CD4-positive, CD25-positive, alpha-beta regulatory T cell (primary cell): ENCODE measurements at regions not wholly inside any gene's neighbourhood (a gene's known extent, or its start where the extent isn't known, plus 50 kb on each side); places are given as distances from the start of the nearest gene placed in this dataset.

Experiments used
- ATAC-seq, 2 donors: fragments of 150-1000 bp; cut with Tn5 transposase; one replicate each; pipeline ENCODE4 v1.10.0; 2021; ENCODE audit warnings: low read depth in 2 of 2, moderate number of reproducible peaks in 2 of 2, moderate library complexity in 1 of 2
- DNase-seq, 3 donors: peaks; one replicate each; pipeline versions ENCODE4 v3.0.0 to v3.0.0-alpha.2; 2012 to 2022; ENCODE audit warnings: mixed read lengths in 1 of 3
- H3K27ac ChIP-seq: one replicate; pipeline ENCODE4 v1.7.0; 2013; ENCODE audit warnings: mild to moderate bottlenecking, low read length; ENCODE audit not compliant: insufficient read depth, poor library complexity, severe bottlenecking
- H3K27me3 ChIP-seq: one replicate; pipeline ENCODE4 v1.7.0; 2013; ENCODE audit warnings: low read length; ENCODE audit not compliant: control insufficient read depth, insufficient read depth
- H3K36me3 ChIP-seq: one replicate; pipeline ENCODE4 v1.7.0; 2013; ENCODE audit warnings: mild to moderate bottlenecking, low read length, moderate library complexity; ENCODE audit not compliant: control insufficient read depth, insufficient read depth
- H3K4me1 ChIP-seq: 2 replicates; pipeline ENCODE4 v1.7.0; 2013; ENCODE audit warnings: mild to moderate bottlenecking, low read length; ENCODE audit not compliant: insufficient read depth, control insufficient read depth, poor library complexity, severe bottlenecking
- H3K4me3 ChIP-seq: one replicate; pipeline ENCODE4 v1.7.0; 2013; ENCODE audit warnings: low read depth, mild to moderate bottlenecking, low read length, moderate library complexity
- H3K9me3 ChIP-seq, 2 experiments: 1 replicate in 1 of 2; 2 replicates in 1 of 2; pipeline ENCODE4 v1.7.0; 2013; ENCODE audit warnings: low read length in 2 of 2, mild to moderate bottlenecking in 1 of 2, moderate library complexity in 1 of 2; ENCODE audit not compliant: control insufficient read depth in 2 of 2
- H3K27ac Mint-ChIP-seq, 3 donors: one replicate each; pipeline ENCODE4 v1.8.0; 2020 to 2022; ENCODE audit warnings: mild to moderate bottlenecking in 3 of 3, mixed read lengths in 3 of 3, moderate library complexity in 2 of 3
- H3K27me3 Mint-ChIP-seq: one replicate; pipeline ENCODE4 v1.8.0; 2022; ENCODE audit warnings: mild to moderate bottlenecking, mixed read lengths
- H3K36me3 Mint-ChIP-seq: one replicate; pipeline ENCODE4 v1.8.0; 2020; ENCODE audit warnings: mixed read lengths
- H3K4me1 Mint-ChIP-seq, 4 donors: one replicate each; pipeline ENCODE4 v1.8.0; 2020 to 2022; ENCODE audit warnings: mixed read lengths in 4 of 4, mild to moderate bottlenecking in 1 of 4
- H3K4me3 Mint-ChIP-seq, 4 donors: one replicate each; pipeline ENCODE4 v1.8.0; 2020 to 2022; ENCODE audit warnings: mild to moderate bottlenecking in 4 of 4, mixed read lengths in 4 of 4, moderate library complexity in 3 of 4
- H3K9me3 Mint-ChIP-seq, 7 donors: one replicate each; pipeline ENCODE4 v1.8.0; 2020 to 2022; ENCODE audit warnings: mixed read lengths in 7 of 7, mild to moderate bottlenecking in 3 of 7, moderate library complexity in 2 of 7

GRCh38 chr12:11998944-11999315, 71.8 kb upstream of the BCL2L14 start:
- peaks cover 0 to 6% (median 0%) of the 10 kb centered on the region in 7 donors for H3K9me3 Mint-ChIP-seq
- Histone ChIP-seq H3K9me3 (no peaks in the 10 kb centered on the region), H3K4me3 (peak overlapping the region; percentile 52), H3K27ac (no peak overlapping the region), H3K27me3 (no peaks in the 10 kb centered on the region), H3K36me3 (no peaks in the 10 kb centered on the region), H3K4me1 (peaks cover 13% of the 10 kb centered on the region)
- H3K36me3 Mint-ChIP-seq, result no peaks in the 10 kb centered on the region
- H3K27me3 Mint-ChIP-seq, result no peaks in the 10 kb centered on the region
- H3K27ac Mint-ChIP-seq, result peak overlapping the region; percentile 7 to 92 (median 91)
- H3K4me3 Mint-ChIP-seq, result peak overlapping the region; percentile 12 to 73 (median 57)
- peaks cover 16 to 46% (median 28%) of the 10 kb centered on the region in 4 donors for H3K4me1 Mint-ChIP-seq
- DNase-seq (no peak), ATAC-seq (no peak)

GRCh38 chr12:12003609-12004008, 67.1 kb upstream of the BCL2L14 start:
- Mint-ChIP-seq H3K9me3 (peaks cover 0 to 6% (median 0%) of the 10 kb centered on the region in 7 donors), H3K27ac (peak overlapping the region in 2 of 3 donors; percentile 55 to 79), H3K4me3 (no peak overlapping the region), H3K36me3 (peaks cover 3% of the 10 kb centered on the region), H3K27me3 (no peaks in the 10 kb centered on the region), H3K4me1 (peaks cover 29 to 53% (median 36%) of the 10 kb centered on the region in 4 donors)
- ATAC-seq (no peak), DNase-seq (no peak)
- H3K27me3 ChIP-seq, result no peaks in the 10 kb centered on the region
- H3K9me3 ChIP-seq, result no peaks in the 10 kb centered on the region
- H3K4me1 ChIP-seq, result peaks cover 22% of the 10 kb centered on the region
- no peak overlapping the region for H3K27ac ChIP-seq
- H3K4me3 ChIP-seq, result no peak overlapping the region
- H3K36me3 ChIP-seq, result no peaks in the 10 kb centered on the region

GRCh38 chr12:12004524-12004923, 66.2 kb upstream of the BCL2L14 start:
- Histone ChIP-seq H3K27me3 (no peaks in the 10 kb centered on the region), H3K9me3 (no peaks in the 10 kb centered on the region), H3K4me3 (no peak overlapping the region), H3K27ac (no peak overlapping the region), H3K36me3 (no peaks in the 10 kb centered on the region), H3K4me1 (peaks cover 24% of the 10 kb centered on the region)
- Mint-ChIP-seq H3K4me1 (peaks cover 27 to 54% (median 36%) of the 10 kb centered on the region in 4 donors), H3K27me3 (no peaks in the 10 kb centered on the region), H3K4me3 (peak overlapping the region in 1 of 4 donors; percentile 69), H3K27ac (peak overlapping the region in 2 of 3 donors; percentile 2 to 3), H3K9me3 (peaks cover 0 to 3% (median 0%) of the 10 kb centered on the region in 7 donors), H3K36me3 (peaks cover 3% of the 10 kb centered on the region)
- no peak for DNase-seq
- no peak for ATAC-seq

- Mint-ChIP-seq H3K36me3 (peaks cover 3% of the 10 kb centered on the region), H3K4me1 (peaks cover 31 to 70% (median 49%) of the 10 kb centered on the region in 4 donors), H3K4me3 (peak overlapping the region in 3 of 4 donors; percentile 27 to 78 (median 59)), H3K27ac (peak overlapping the region; percentile 80 to 92 (median 81)), H3K9me3 (peaks cover 0 to 2% (median 0%) of the 10 kb centered on the region in 7 donors), H3K27me3 (no peaks in the 10 kb centered on the region)
- H3K9me3 ChIP-seq, result no peaks in the 10 kb centered on the region
- no peak for ATAC-seq
- H3K4me1 ChIP-seq, result peaks cover 46% of the 10 kb centered on the region
- H3K27ac ChIP-seq, result no peak overlapping the region
- no peaks in the 10 kb centered on the region for H3K27me3 ChIP-seq
- DNase-seq, result peak in 1 of 3 donors; percentile 43
- peak overlapping the region; percentile 32 for H3K4me3 ChIP-seq
- no peaks in the 10 kb centered on the region for H3K36me3 ChIP-seq
These were observed 63.6 kb upstream of the BCL2L14 start for GRCh38 chr12:12007001-12007712.

GRCh38 chr12:12007713-12008231, 63.0 kb upstream of the BCL2L14 start:
- Mint-ChIP-seq H3K36me3 (peaks cover 3% of the 10 kb centered on the region), H3K4me3 (peak overlapping the region in 3 of 4 donors; percentile 48 to 78 (median 59)), H3K9me3 (peaks cover 0 to 2% (median 0%) of the 10 kb centered on the region in 7 donors), H3K27ac (peak overlapping the region; percentile 70 to 92 (median 92)), H3K4me1 (peaks cover 26 to 73% (median 49%) of the 10 kb centered on the region in 4 donors), H3K27me3 (no peaks in the 10 kb centered on the region)
- Histone ChIP-seq H3K4me1 (peaks cover 46% of the 10 kb centered on the region), H3K27me3 (no peaks in the 10 kb centered on the region), H3K36me3 (no peaks in the 10 kb centered on the region), H3K9me3 (no peaks in the 10 kb centered on the region), H3K4me3 (peak overlapping the region; percentile 32), H3K27ac (no peak overlapping the region)
- DNase-seq, result peak in 1 of 3 donors; percentile 35
- ATAC-seq, result no peak

GRCh38 chr12:12008232-12008850, 62.4 kb upstream of the BCL2L14 start:
- H3K36me3 Mint-ChIP-seq, result peaks cover 3% of the 10 kb centered on the region
- no peak for ATAC-seq
- H3K27me3 Mint-ChIP-seq, result no peaks in the 10 kb centered on the region
- H3K27me3 ChIP-seq, result no peaks in the 10 kb centered on the region
- peak overlapping the region in 3 of 4 donors; percentile 69 to 78 (median 69) for H3K4me3 Mint-ChIP-seq
- H3K36me3 ChIP-seq, result no peaks in the 10 kb centered on the region
- peak overlapping the region; percentile 70 to 92 (median 92) for H3K27ac Mint-ChIP-seq
- peaks cover 0 to 2% (median 0%) of the 10 kb centered on the region in 7 donors for H3K9me3 Mint-ChIP-seq
- peak overlapping the region; percentile 58 for H3K27ac ChIP-seq
- peak overlapping the region; percentile 35 for H3K4me3 ChIP-seq
- peaks cover 26 to 72% (median 49%) of the 10 kb centered on the region in 4 donors for H3K4me1 Mint-ChIP-seq
- H3K9me3 ChIP-seq, result no peaks in the 10 kb centered on the region
- H3K4me1 ChIP-seq, result peaks cover 46% of the 10 kb centered on the region
- DNase-seq, result peak in 1 of 3 donors; percentile 36

- H3K27ac Mint-ChIP-seq, result peak overlapping the region; percentile 70 to 92 (median 92)
- H3K27me3 ChIP-seq, result no peaks in the 10 kb centered on the region
- peaks cover 46% of the 10 kb centered on the region for H3K4me1 ChIP-seq
These were observed 61.7 kb upstream of the BCL2L14 start for GRCh38 chr12:12008931-12009611.

More at GRCh38 chr12:12008931-12009611, 61.7 kb upstream of the BCL2L14 start:
- H3K9me3 ChIP-seq, result no peaks in the 10 kb centered on the region
- H3K4me3 ChIP-seq, result peak overlapping the region; percentile 35
- Mint-ChIP-seq H3K4me1 (peaks cover 26 to 72% (median 47%) of the 10 kb centered on the region in 4 donors), H3K36me3 (peaks cover 3% of the 10 kb centered on the region), H3K4me3 (peak overlapping the region in 3 of 4 donors; percentile 69 to 78 (median 69)), H3K27me3 (no peaks in the 10 kb centered on the region), H3K9me3 (peaks cover 0 to 2% (median 0%) of the 10 kb centered on the region in 7 donors)
- peak in 2 of 3 donors; percentile 24 to 69 for DNase-seq
- no peaks in the 10 kb centered on the region for H3K36me3 ChIP-seq
- peak; percentile 68 to 80 for ATAC-seq
- peak overlapping the region; percentile 58 for H3K27ac ChIP-seq
